Stimulated activated CD4-positive, alpha-beta T cell treated with anti-CD3 and anti-CD28 coated beads, Interleukin-1b, Interleukin-23, amount 100 ng/mL, for 1 hour (primary cell): ENCODE measurements at regions not wholly inside any gene's neighbourhood (a gene's known extent, or its start where the extent isn't known, plus 50 kb on each side); places are given as distances from the start of the nearest gene placed in this dataset.

ENCODE experiments used
- DNase-seq, 2 donors: peaks; one replicate each; pipeline ENCODE4 v3.0.0-alpha.2; 2020; ENCODE audit warnings: low read depth in 2 of 2

DNA sequence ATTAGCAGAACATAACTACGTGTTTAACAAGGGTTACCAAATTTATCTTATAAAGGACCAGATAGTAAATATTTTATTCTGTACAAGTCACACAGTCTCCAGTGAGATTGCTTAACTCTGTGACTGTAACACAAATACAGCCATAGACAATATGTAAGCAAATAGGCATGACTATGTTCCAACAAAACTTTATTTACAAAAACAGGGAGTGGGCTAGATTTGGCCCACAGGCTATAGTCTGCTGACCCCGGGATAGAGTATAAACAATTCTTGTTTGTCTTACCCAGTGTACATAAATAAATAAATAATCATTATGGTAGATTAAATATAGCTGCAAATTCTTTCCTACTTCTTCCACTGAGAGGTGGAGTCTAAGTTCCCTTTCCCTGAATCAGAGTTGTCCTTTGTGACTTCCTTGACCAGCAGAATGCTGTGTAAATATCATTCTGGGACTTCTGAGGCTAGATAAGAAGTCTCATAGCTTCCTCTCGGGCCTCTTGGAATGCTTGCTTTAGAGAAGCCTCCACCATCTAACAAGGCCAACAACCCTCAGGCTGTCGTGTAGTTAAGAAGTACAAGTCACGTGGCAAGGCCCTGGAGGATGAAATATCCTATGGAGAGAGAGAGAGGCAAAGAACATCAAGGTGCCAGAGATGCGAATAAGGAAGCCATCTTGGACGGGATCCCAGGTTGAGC, 59.1 kb upstream of the TMEM244 start:
- no peak for DNase-seq

DNA sequence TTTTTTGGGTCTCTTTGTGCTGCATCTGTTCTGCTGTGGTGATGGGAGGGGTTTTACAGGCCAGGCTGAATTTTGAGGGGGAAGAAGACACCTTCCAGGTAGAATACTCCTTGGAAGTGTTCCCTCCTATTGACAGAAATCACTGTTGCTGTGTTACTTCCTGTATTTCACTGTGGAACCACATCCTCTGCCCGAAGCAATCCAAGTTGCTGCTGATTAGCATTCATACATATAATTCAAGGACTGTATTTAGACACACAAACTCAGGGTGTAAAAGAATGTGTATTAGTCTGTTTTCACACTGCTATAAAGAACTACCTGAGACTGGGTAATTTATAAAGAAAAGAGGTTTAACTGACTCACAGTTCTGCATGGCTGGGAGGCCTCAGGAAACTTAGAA, 50.6 kb upstream of the TMEM244 start:
- no peak for DNase-seq
